ENCODE measurements at regions not wholly inside any gene's neighbourhood (a gene's known extent, or its start where the extent isn't known, plus 50 kb on each side); places are given as distances from the start of the nearest gene placed in this dataset.
"Not testable (repeated sequence)": the region's sequence is repeated elsewhere in the genome, so short reads cannot be mapped to it uniquely, and the experiment has no call there.

DNA sequence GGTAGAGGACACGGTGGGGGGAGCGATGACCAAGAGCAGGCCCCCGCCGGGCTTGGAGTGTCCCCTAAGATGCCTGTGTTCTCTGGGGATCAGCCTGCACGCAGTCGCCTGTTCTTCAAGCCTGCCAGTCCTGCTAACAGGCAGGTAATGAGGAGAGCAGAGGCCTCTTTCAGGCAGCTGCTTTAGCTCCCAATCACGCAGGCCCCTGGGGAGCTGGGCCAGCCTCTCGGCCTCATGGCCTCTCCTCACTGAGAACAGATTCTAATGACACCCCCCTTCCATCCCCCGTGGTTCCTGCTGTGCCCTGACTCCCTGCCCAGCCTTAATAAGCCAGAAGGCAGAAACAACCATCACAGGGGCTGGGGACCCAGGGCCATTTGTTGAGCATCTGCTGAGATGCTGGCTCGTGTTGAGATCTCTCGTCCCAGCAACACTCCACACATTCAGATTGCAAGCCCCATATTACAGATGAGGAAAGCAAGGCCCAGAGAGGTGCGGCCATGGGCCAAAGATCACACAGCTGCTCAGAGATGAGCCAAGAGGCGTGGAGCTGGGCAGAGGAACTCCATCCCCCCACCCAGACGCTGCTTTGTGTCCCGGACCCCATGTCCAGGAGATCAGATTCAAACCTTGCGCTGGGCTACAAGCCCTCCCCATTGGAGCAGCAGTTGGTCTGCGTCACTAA, 71.6 kb upstream of the CASZ1 start:
- DNase-seq: peak; percentile 83

DNA sequence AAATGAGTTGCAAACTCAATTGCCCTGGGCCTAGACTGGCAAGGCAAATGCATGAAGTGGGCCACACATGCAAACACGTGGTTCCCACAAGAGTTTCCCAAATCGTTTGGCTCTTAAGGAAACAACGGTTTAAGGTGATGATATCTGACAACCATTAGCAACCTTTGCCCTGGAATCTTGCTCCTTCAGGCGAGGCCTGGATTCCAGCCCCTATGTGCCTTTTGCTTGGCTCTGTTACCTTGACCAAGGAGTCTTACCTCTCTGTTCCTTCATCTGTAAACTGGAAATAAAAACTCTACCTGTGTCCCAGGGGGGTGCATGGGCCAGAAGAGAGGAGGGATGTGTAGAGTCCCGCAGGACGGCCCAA, 72.1 kb upstream of the CASZ1 start:
- DNase-seq: no peak

GRCh38 chr1:10869933-10870332, 73.5 kb upstream of the CASZ1 start:
- no peak for DNase-seq

DNA sequence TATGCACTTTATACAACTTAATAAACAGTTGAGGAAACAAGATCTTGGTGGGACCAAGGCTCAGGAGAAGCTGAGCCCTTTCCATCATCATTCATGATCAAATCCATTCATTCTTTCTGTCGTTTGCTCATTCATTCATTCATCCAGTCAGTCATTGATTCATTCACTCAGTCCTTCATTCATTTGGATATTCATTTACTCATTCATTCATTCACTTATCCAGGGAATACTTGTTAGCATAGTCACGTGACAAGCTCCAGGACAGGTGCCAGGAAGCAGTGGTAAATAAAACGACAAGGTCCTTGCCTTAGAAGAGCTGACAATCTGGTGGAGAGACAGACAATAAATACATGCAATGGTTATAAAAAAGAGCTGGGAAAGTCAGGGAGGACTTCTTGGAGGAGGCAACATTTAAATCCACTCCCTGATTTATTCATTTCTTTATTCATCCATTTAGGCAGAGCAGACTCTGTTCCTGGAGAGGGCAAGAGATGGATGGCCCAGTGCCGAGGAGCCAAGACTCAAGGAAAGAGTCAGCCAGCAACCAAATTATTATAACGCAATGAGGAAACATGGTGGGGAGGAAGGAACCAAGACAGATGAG, 74.1 kb upstream of the CASZ1 start:
- no peak for DNase-seq

- DNase-seq: no peak
Observed at GRCh38 chr1:10873189-10873588, 76.7 kb upstream of the CASZ1 start.

DNA sequence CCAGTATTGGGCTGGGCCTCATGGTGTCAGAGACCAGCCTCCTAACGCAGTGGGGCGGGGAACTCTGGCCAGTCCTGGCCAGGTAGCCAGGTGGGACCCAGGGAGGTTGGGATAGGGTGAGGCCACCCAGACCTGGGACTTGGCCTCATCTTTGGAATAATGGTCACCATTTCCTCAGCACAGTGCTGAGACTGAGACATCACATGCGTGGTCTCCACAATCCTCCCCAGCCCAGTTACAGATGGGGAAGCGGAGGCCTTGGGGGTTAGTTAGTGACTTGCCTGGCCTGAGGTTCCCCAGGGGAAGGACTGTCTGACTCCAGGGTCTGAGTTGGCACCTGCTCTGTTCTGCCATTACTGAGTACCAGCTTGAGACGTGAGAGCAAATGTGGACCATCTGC, 77.9 kb upstream of the CASZ1 start:
- no peak for DNase-seq

GRCh38 chr1:10877894-10878293, 81.4 kb upstream of the CASZ1 start:
- DNase-seq: no peak

DNA sequence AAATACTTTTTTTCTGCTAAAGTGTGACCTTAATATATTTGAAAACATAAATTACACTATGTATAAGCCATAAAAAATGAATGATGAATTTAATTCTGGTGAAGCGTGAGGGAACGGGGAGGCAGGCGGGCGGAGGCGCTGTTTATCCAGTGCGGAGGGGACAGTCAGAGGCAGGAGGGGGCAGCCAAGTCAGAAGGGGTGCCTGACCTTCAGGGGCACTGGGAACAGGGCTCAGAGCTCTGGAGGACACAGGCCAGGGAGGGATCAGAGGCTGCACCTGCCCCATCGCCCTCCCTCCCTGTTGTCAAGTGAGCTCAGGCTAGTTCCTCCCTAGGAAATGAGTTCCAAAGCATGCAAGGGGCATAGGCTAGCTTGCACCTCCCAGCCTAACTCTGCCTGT, 82.0 kb upstream of the CASZ1 start:
- DNase-seq: no peak

DNA sequence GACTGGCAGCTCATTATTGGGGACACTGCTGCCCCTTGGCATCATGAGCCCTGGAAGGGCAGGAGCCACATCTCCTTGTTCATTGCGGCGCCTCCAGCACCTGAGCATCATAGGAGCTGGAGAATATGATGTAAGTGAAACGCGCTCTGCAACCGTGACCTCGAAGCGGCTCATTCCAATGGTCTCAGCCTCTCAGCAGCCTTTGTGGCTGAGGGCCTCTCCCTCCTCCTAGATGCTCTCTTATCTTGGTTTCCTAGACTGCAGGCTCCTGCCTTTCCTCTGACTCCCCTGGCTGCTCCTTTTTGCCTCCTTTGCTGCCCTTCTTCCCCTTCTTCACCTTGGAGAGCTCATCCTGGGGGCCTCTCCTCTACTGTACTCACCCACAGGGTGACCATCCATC, 83.6 kb upstream of the CASZ1 start:
- DNase-seq: no peak

- no peak for DNase-seq
Observed at GRCh38 chr1:10881046-10881445, 84.6 kb upstream of the CASZ1 start.

DNA sequence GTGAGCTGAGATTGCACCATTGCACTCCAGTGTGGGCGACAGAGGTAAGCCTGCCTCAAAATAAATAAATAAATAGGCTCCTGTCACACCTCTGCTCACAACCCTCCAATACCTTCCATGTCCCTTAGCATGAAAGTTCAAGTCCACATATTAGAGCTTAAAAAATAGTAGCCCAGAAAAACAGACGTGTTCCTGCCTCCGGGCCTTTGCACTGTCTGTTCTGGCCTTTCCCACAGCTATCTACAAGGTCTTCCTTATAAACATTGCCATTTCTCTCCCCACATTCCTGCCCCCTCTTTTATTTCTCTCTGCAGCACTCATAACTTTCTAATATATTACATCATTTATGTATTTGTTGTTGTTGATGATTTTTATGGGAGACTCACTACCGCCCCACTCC, 85.6 kb upstream of the CASZ1 start:
- no peak for DNase-seq

DNA sequence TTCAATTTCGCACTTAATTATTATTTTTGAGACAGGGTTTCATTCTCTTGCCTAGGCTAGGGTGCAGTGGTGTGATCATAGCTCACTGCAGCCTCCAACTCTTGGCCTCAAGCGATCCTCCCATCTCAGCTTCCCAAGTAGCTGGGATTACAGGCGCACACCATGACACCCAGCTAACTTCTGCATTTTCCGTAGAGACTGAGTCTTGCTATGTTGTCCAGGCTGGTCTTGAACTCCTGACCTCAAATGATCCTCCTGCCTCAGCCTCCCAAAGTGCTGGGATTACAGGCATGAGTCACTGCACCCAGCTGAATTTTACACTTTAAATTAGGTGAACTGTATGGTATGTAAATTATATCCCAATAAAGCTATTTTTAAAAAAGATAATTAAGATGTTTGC, 90.6 kb upstream of the CASZ1 start:
- not testable (repeated sequence) for DNase-seq

- no peak for DNase-seq
Observed at GRCh38 chr1:10888291-10888690, 91.8 kb upstream of the CASZ1 start.

- DNase-seq: no peak
Observed at GRCh38 chr1:10888791-10889649, 92.6 kb upstream of the CASZ1 start.

- DNase-seq: no peak
Observed at GRCh38 chr1:10889650-10890353, 93.4 kb upstream of the CASZ1 start.

- DNase-seq: no peak
Observed at GRCh38 chr1:10890491-10891071, 94.1 kb upstream of the CASZ1 start.

- DNase-seq: no peak
Observed at GRCh38 chr1:10891091-10891490, 94.6 kb upstream of the CASZ1 start.

DNA sequence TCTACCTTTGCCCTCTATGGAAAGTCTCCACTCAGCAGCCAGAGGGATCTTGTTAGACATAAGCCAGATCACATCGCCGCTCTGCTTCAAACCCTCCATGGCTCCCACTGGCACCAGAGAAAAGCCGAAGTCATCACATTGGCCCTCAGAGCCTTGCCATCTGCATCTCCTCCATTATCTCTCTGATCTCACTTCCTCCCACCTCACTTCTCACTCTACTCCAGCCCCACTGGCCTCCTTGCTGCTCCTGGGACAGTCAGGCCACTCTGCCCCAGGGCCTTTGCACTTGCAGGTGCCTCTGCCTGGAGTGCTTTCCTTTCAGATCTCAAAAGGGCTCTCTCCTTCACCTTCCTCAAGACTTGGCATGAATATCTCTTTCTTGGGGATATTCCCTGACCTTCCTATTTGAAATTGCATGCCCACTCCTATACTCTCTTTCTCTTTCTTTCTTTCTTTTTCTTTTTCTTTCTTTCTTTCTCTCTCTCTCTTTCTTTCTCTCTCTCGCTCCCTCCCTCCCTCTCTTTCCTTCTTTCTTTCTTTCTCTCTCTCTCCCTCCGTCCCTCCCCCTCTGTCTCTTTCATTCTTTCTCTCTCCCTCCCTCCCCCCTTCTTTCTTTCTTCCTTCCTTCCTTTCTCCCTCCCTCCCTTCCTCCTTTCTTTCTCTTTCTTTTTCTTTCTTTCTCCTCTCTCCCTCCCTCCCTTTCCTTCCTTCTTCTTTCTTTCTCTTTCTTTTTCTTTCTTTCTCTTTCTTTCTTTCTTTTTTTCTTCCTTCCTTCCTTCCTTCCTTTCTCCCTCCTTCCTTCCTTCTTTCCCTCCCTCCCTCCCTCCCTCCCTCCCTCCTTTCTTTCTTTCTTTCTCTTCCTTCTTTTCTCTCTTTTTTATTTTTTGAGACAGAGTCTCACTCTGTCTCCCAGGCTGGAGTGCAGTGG, 96.0 kb upstream of the CASZ1 start:
- DNase-seq: no peak

DNA sequence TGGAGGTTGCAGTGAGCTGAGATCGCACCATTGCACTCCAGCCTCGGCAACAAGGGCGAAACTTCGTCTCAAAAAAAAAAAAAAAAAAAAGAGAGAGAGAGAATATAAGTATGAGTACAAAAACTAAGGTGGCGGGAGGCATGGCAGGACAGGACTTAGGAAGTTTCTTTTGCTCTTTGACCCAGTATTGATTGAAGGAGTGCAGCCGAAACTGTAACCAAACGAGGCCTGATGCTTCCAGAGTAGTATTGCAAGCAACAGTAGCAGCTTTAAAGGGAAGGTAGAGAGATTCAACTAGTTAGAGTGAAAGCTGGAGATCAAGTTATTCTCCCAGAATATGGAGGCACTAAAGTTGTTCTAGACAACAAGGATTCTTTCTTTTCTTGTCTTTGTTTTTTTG, 99.2 kb upstream of the CASZ1 start:
- no peak for DNase-seq

- DNase-seq: no peak
Observed at GRCh38 chr1:10896673-10897072, 100.2 kb upstream of the CASZ1 start.

GRCh38 chr1:10897321-10897980, 101.0 kb upstream of the CASZ1 start:
- no peak for DNase-seq
